GM23248 (cell line): ENCODE measurements at regions not wholly inside any gene's neighbourhood (a gene's known extent, or its start where the extent isn't known, plus 50 kb on each side); places are given as distances from the start of the nearest gene placed in this dataset.
"Not testable (repeated sequence)": the region's sequence is repeated elsewhere in the genome, so short reads cannot be mapped to it uniquely, and the experiment has no call there.

Source experiments
- EZH2 ChIP-seq: fragments of 200-600 bp; sonication (generic); IDR thresholded peaks from 2 replicates; pipeline ENCODE4 v1.6.1; 2018; ENCODE audit warnings: antibody characterized with exemption, mild to moderate bottlenecking; ENCODE audit not compliant: insufficient read depth, poor library complexity, severe bottlenecking
- EZH2phosphoT487 ChIP-seq: fragments of 200-600 bp; sonication (generic); IDR thresholded peaks from 2 replicates; pipeline ENCODE4 v1.6.1; 2018; ENCODE audit warnings: antibody characterized with exemption, moderate library complexity, mild to moderate bottlenecking, low read depth; ENCODE audit not compliant: insufficient read depth

DNA sequence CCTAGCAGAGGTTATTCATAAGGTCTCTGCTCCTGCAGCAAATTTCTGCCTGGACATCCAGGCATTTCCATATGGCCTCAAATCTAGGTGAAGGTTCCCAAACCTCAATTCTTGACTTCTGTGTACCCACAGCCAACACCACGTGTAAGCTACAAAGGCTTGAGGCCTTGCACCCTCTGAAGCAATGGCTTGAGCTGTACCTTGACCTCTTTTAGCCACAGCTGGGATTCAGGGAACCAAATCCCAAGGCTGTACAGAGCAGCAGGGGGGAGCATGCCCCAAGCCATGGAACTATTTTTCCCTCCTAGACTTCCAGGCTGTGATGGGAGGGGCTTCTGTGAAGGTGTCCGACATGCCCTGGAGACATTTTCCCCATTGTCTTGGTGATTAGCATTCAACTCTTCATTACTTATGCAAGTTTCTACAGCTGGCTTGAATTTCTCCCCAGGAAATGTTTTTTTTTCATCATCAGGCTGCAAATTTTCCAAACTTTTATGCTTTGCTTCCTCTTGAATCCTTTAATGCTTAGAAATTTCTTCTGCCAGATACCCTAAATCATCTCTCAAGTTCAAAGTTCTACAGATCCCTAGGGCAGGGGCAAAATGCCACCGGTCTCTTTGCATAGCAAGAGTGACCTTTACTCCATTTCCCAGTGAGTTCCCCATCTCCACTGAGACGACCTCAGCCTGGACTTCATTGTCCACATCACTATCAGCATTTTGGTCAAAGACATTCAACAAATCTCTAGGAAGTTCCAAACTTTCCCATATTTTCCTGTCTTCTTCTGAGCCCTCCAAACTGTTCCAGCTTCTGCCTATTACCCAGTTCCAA is 1148.9 kb downstream of the SORCS1 start:
- not testable (repeated sequence) for TF ChIP-seq EZH2, EZH2phosphoT487
